ENCODE measurements at regions not wholly inside any gene's neighbourhood (a gene's known extent, or its start where the extent isn't known, plus 50 kb on each side); places are given as distances from the start of the nearest gene placed in this dataset.

DNA sequence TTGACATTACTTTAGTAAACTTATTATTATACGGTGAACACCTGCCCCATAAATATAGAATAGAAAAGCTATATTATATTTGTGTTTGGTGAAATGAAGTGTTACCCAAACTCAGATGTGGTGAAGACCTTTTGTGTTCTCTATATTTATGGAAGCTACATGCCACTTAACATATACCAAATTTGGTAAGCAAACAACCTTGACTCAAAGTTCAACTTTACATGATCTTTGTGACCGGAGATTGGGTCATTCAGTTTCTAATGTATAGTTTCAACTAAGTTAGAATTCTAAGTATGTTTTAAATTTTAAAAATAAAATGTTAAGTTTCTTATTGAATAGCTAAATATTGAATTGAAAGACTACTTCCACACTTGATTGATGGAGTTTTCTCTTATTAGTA lies 288.6 kb upstream of the SEMA3D start:
- TF ChIP-seq EZH2 (IDR thresholded peaks at IDR 0.05) (no peak), POLR2AphosphoS5 (IDR thresholded peaks at IDR 0.05; ENCODE audit: borderline replicate concordance, low read depth, low read length) (no peak), FOXP2 (optimal IDR thresholded peaks at IDR 0.05; ENCODE audit: control extremely low read depth, extremely low read length, insufficient read depth) (no peak)

Data from SK-N-MC (cell line).